ENCODE measurements at regions not wholly inside any gene's neighbourhood (a gene's known extent, or its start where the extent isn't known, plus 50 kb on each side); places are given as distances from the start of the nearest gene placed in this dataset.

DNA sequence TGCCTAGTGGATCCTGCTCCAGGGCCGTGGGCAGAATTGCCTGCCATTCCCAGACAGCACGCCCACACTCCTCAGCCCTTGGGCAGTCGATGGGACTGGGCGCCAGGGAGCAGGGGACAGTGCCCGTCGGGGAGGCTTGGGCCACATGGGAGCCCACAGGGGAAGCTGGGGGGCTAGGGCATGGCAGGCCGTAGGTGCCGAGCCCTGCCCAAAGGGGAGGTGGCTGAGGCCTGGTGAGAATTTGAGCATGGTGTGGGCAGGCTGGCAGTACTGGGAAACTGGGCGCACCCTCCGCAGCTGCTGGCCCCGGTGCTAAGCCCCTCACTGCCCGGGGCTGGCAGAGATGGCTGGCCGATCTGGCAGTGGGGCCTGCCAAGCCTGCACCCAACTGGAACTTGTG lies 1225.9 kb upstream of the EPHA6 start:
- no peak overlapping the region for H3K9ac ChIP-seq (ENCODE audit: insufficient read depth in 1 of 2, low read length in 2 of 2)
- H3K36me3 ChIP-seq (ENCODE audit: control insufficient read depth in 4 of 4, insufficient read depth in 4 of 4, low read length in 4 of 4) = no peaks in the 10 kb centered on the region
- no peak overlapping the region for H3K27ac ChIP-seq (ENCODE audit: low read depth in 1 of 2, low read length in 1 of 2)
- no peak for DNase-seq
- H3K4me3 ChIP-seq = no peak overlapping the region
- TF ChIP-seq, protein P1, sequence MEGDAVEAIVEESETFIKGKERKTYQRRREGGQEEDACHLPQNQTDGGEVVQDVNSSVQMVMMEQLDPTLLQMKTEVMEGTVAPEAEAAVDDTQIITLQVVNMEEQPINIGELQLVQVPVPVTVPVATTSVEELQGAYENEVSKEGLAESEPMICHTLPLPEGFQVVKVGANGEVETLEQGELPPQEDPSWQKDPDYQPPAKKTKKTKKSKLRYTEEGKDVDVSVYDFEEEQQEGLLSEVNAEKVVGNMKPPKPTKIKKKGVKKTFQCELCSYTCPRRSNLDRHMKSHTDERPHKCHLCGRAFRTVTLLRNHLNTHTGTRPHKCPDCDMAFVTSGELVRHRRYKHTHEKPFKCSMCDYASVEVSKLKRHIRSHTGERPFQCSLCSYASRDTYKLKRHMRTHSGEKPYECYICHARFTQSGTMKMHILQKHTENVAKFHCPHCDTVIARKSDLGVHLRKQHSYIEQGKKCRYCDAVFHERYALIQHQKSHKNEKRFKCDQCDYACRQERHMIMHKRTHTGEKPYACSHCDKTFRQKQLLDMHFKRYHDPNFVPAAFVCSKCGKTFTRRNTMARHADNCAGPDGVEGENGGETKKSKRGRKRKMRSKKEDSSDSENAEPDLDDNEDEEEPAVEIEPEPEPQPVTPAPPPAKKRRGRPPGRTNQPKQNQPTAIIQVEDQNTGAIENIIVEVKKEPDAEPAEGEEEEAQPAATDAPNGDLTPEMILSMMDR (IDR thresholded peaks at IDR 0.05; ENCODE audit: control extremely low read depth, extremely low read depth) = no peak
- no peak for ATAC-seq (ENCODE audit: insufficient read depth, low FRiP score)
- no peaks in the 10 kb centered on the region for H3K27me3 ChIP-seq (ENCODE audit: control insufficient read depth in 3 of 3, insufficient read depth in 3 of 3, low read length in 2 of 3)
- H3K9me3 ChIP-seq (ENCODE audit: control insufficient read depth in 4 of 4, insufficient read depth in 3 of 4, low read length in 3 of 4) = peaks cover 0 to 7% (median 0%) of the 10 kb centered on the region in 4 donors
- no peaks in the 10 kb centered on the region for H3K4me1 ChIP-seq (ENCODE audit: control insufficient read depth in 5 of 5, insufficient read depth in 5 of 5, low read length in 5 of 5)
- 87 to 92% methylated on average over 13 of the region's 13 CpGs for WGBS, 2 donors

DNA sequence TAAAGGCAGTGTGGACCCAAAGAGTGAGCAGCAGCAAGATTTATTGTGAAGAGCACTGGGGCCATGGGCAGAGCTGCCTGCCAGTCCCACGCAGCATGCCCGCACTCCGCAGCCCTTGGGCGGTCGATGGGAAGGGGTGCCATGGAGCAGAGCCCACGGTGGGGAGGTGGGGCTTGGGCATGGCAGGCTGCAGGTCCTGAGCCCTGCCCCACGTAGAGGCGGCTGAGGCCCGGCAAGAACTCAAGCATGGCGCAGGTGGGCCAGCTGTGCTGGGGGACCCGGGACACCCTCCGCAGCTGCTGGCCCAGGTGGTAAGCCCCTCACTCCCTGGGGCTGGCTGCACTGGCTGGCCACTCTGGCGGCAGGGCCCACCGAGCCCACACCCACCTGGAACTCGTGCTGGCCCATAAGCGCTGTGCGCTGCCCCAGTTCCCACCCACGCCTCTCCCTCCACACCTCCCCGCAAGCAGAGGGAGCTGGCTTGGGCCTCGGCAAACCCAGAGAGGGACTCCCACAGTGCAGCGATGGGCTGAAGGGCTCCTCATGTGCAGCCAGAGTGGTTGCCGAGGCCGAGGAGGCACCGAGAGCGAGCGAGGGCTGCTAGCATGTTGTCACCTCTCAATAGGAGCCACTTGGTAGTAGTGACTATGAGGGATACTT lies 1218.8 kb upstream of the EPHA6 start:
- DNase-seq = no peak
- H3K9me3 ChIP-seq (ENCODE audit: control insufficient read depth in 4 of 4, insufficient read depth in 3 of 4, low read length in 3 of 4) = peaks cover 0 to 8% (median 1%) of the 10 kb centered on the region in 4 donors
- TF ChIP-seq, protein P1 (IDR thresholded peaks at IDR 0.05; ENCODE audit: control extremely low read depth, extremely low read depth) = no peak
- H3K4me1 ChIP-seq (ENCODE audit: control insufficient read depth in 5 of 5, insufficient read depth in 5 of 5, low read length in 5 of 5) = no peaks in the 10 kb centered on the region
- no peaks in the 10 kb centered on the region for H3K36me3 ChIP-seq (ENCODE audit: control insufficient read depth in 4 of 4, insufficient read depth in 4 of 4, low read length in 4 of 4)
- H3K9ac ChIP-seq (ENCODE audit: insufficient read depth in 1 of 2, low read length in 2 of 2) = no peak overlapping the region
- 89 to 92% methylated on average over 26 of the region's 26 CpGs for WGBS, 2 donors
- no peak overlapping the region for H3K27ac ChIP-seq (ENCODE audit: low read depth in 1 of 2, low read length in 1 of 2)
- no peak overlapping the region for H3K4me3 ChIP-seq
- no peak for ATAC-seq (ENCODE audit: insufficient read depth, low FRiP score)
- no peaks in the 10 kb centered on the region for H3K27me3 ChIP-seq (ENCODE audit: control insufficient read depth in 3 of 3, insufficient read depth in 3 of 3, low read length in 2 of 3)

DNA sequence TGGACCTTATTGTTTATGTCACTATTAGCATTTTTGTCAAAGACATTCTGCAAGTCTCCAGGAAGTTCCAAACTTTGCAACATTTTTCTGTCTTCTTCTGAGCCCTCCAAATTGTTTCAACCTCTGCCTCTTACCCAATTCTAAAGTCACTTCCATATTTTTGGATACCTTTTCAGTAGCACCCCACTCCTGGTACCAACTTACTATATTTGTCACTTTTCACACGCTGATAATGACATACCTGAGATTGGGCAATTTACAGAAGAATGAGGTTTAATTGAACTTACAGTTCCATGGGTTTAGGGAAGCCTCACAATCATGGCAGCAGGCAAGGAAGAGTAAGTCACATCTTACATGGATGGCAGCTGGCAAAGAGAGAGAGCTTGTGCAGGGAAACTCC lies 1206.5 kb upstream of the EPHA6 start:
- ATAC-seq (ENCODE audit: insufficient read depth, low FRiP score) (no peak), DNase-seq (no peak)
- Histone ChIP-seq H3K9ac (ENCODE audit: insufficient read depth in 1 of 2, low read length in 2 of 2) (no peak overlapping the region), H3K4me1 (ENCODE audit: control insufficient read depth in 5 of 5, insufficient read depth in 5 of 5, low read length in 5 of 5) (no peaks in the 10 kb centered on the region), H3K36me3 (ENCODE audit: control insufficient read depth in 4 of 4, insufficient read depth in 4 of 4, low read length in 4 of 4) (no peaks in the 10 kb centered on the region), H3K9me3 (ENCODE audit: control insufficient read depth in 4 of 4, insufficient read depth in 3 of 4, low read length in 3 of 4) (peaks cover 0 to 7% (median 6%) of the 10 kb centered on the region in 4 donors), H3K4me3 (no peak overlapping the region), H3K27ac (ENCODE audit: low read depth in 1 of 2, low read length in 1 of 2) (no peak overlapping the region), H3K27me3 (ENCODE audit: control insufficient read depth in 3 of 3, insufficient read depth in 3 of 3, low read length in 2 of 3) (no peaks in the 10 kb centered on the region)
- TF ChIP-seq, protein P1 (IDR thresholded peaks at IDR 0.05; ENCODE audit: control extremely low read depth, extremely low read depth) = no peak
- 68 to 71% methylated on average over 1 of the region's 1 CpG for WGBS, 2 donors

DNA sequence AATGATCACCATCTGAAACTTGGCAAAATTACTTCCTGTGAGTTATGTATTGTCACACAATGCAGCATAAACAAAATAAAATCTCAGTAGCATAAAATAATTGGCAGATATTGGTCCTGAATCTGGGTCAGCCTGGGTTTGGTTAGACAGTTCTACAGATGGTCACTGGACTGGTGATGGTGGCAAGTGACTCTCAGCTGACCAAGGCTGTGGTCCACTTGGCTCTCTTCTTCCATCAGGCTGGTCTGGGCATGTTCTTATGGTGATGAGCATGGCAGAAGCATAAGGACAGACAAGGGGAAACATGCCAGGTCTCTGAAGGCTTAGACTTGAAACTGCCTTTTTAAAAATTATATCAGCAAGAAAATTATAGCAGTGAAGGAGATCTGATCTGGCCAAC lies 1205.0 kb upstream of the EPHA6 start:
- DNase-seq = no peak
- peaks cover 0 to 7% (median 6%) of the 10 kb centered on the region in 4 donors for H3K9me3 ChIP-seq (ENCODE audit: control insufficient read depth in 4 of 4, insufficient read depth in 3 of 4, low read length in 3 of 4)
- TF ChIP-seq, protein P1 (IDR thresholded peaks at IDR 0.05; ENCODE audit: control extremely low read depth, extremely low read depth) = no peak
- ATAC-seq (ENCODE audit: insufficient read depth, low FRiP score) = no peak
- H3K36me3 ChIP-seq (ENCODE audit: control insufficient read depth in 4 of 4, insufficient read depth in 4 of 4, low read length in 4 of 4) = no peaks in the 10 kb centered on the region
- no peak overlapping the region for H3K4me3 ChIP-seq
- no peaks in the 10 kb centered on the region for H3K4me1 ChIP-seq (ENCODE audit: control insufficient read depth in 5 of 5, insufficient read depth in 5 of 5, low read length in 5 of 5)
- no peaks in the 10 kb centered on the region for H3K27me3 ChIP-seq (ENCODE audit: control insufficient read depth in 3 of 3, insufficient read depth in 3 of 3, low read length in 2 of 3)
- H3K27ac ChIP-seq (ENCODE audit: low read depth in 1 of 2, low read length in 1 of 2) = no peak overlapping the region
- H3K9ac ChIP-seq (ENCODE audit: insufficient read depth in 1 of 2, low read length in 2 of 2) = no peak overlapping the region
